DMS114 treated with DMSO at 0.1 percent for 48 hours (cell line): ENCODE measurements at regions not wholly inside any gene's neighbourhood (a gene's known extent, or its start where the extent isn't known, plus 50 kb on each side); places are given as distances from the start of the nearest gene placed in this dataset.

Experiments used
- DNase-seq: peaks from one replicate; lab custom pipeline; 2025; ENCODE audit not compliant: unreplicated experiment; lab: John Stamatoyannopoulos, UW

DNA sequence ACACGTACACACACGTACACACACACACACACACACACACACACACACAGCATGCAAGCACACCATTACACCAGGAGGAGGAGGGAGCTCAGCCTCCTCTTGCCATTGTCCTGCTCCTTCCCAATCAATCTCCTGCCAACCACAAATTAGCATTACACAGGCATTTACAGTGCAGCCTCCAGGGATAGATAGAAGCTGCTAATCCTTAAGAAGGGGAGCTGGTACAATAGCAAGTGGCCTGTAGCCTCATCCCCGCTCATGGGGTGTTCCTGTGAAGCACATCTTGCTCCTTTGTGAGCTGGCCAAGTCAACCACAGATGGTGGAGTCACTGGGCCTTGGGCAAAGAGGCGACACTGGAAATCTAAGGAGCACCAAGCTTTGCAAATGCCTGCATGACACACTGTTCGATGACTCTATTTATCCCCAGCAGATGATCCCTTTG is 110.3 kb upstream of the PKDCC start:
- no peak for DNase-seq

DNA sequence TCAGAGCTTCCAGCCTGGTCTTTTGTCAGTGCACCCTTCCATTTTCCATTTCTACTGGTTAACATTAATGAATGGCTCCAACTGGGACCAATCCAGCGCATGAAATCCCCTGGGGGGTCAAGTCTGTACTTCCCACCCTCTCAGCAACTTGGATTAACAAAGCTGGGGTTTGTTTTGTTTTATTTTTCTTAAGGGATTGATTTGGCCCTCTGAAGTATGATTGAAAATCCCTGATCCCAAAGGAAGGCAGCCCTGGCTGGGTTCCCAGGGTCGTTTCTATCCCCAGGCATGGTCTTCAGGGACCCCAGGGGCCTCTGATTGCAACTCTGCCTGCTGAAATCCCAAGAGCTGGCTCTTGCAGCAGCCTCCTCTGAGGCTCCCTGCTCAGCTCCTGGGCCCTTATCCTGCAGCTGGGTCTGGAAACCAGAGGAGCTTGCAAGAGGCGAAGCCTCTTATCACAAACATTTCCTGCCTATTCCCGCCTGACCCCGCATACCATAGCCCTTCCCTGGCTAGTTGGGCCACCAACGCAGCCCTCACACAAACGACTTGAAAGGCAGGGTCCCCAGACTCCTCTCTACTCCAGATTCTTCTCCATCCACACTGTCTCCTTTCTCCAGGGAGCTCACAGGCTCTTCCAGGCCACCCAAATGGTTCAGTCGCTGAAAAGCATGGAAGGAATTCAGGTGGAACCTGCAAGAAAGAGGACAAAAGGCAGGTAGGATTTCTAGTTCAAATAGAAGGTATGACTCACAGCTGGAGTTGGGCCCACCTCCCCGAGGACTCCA is 109.7 kb upstream of the PKDCC start:
- DNase-seq: no peak

DNA sequence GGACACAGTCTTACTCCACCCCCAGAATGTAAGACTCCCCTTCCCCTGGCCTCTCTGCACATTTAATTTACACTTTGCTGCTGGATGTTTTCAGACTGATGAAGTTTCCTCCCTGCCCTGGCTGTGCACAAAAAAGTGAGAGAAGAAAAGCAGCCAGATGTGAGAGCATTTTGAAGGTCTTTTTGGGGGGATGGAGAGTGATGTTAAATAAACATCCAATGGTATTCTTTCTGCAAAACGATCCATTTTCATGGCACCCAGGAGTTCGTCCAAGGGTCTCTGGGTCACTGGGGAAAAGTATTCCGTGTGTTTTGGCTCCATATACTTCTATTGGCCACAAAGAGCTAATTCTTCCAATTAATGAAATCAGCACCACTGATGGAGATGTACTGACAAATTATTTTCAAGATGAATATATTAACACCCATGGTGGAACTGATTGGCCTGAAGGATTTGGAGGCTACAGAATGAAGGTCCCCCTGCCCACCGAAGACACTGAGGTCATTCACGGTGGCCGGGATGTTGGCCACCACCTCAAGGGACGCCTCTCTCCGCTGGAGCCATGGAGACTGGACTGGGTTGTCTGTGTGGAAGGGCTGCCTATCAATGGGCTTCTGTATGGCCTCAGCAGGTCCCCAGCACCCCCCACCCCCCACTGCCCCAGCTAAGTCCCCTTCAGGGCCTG is 107.6 kb upstream of the PKDCC start:
- DNase-seq: no peak

DNA sequence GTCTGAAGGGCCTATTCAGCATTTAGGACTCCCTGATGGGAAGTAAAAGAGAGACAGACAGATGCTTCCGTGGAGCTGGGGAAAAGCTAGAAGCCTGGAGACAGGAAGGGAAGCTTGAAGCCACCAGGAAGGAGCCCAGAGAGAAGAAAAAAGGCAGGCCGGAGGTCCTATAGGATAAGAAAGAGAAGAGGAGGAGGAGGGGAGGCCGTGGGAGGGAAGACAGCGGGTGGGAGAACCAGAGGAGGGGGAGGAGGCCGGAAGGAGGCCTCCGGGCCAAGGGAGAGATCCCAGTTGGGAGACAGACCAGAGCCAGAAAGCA is 107.1 kb upstream of the PKDCC start:
- DNase-seq: no peak

DNA sequence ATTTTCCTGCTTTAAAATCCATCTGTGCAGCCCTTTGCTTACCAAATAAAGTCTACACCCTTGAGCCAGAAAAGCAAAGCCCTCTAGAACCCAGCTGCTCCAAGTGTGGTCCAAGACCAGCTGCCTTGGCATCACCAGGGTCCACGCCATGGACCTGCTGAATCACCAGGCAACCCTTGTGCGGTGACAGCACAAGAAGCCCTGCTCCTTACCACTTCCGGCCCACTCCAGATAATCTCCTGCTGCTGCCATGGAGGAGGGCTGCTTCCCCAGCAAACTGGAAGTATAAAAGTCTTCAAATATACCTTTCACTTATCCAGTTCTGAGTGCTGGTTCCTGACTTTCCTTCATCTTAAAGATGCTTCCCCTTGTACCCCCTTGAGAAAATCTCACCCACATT is 106.0 kb upstream of the PKDCC start:
- no peak for DNase-seq

DNA sequence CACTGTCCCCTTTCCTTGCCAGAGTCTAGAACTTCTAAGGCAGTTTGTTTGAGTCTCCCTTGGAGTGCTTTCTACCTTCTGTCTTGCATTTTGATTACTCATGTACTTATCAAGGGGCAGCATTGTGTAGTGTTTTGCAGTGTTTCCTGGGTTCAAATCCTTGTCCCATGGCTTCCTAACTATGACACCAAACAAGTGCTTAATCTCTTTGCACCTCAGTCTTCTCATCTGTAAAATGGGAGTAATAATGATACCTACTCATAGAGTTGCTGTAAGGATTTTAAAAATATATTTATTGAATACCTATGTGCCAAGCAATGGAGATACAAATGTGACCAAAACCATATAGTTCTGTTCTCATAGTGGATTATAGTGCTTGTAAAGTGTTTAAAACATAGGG is 105.5 kb upstream of the PKDCC start:
- DNase-seq: no peak

DNA sequence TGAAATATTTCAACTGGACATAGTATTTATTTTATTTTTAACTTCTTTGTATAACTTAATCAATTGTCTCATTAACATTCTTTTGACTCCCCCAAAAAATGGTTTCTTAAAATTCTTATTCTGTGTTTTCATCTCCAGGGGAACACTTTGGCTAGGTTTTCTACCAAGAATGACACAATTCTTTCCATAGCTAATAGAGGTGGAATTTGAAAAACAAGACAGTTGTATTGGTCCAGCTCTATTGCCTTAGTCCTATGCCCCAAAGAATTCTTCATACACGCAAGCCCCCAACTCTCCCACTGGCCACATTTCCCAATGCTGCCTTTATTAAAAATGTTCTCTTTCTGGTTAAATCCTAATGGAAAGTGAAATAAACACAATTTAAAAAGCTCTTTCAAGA is 104.7 kb upstream of the PKDCC start:
- no peak for DNase-seq

DNA sequence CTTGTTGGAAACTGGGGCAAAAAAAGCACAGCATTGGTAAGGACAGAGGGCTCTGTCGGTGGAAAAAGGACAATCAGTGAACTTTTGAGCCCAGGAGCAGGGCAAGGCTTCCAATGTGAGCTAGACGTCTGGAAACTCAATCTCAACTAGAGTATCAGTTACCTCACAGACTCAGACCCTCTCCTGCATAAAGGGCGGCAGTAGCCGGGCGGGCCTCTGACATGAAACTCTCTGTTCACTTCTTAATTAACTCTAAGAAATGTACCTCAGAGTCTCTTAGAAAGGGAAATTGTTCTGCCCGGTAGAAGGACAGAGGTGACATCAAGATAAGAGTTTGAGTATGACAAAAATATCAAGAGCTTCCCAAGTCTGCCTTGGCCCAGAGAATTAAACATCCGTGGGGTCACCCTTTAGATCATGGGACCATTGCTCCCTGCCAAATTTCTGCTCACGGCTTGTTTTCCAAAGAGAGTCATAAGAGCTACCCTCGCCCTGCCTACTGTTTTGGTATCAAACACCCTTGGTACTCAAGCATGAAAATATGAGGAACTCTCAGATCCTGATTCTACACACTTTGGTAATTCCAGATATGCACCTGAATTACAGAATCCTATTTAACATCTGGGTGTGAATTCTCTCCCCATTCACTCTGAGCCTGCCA is 103.5 kb upstream of the PKDCC start:
- no peak for DNase-seq

DNA sequence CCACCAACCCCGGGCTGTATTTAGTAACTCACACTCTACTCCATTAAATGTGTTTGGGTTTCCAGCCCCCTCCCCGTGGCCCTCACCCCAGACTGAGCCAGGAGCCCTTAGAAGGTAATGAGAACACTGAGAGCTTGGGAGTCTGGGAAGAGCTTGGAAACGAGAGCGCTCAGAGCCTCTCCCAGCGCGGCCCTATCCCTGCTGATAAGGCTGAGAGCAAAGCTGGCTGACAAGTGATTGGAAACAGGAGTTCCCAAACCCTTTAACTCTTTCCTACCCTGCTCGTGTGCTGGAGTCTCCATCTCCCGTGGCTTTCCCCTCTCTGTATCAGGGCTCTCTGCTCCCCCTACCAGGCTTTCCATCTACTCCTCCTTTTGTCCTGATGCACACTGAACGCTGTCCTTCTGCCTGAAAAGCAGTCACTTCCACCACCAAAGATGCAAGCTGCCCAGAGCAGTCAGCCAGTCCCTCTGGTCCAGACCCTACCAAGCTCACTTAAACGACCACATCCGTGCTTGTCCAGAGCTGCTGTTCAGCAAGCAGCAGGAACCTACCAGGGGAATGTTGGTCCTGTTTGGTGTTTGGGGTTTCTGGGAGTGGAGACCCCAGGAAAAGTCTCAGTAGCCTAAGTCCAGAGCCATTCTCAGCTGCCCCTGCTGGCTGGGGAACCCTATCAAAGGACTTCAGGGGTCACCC is 100.0 kb upstream of the PKDCC start:
- DNase-seq: no peak

DNA sequence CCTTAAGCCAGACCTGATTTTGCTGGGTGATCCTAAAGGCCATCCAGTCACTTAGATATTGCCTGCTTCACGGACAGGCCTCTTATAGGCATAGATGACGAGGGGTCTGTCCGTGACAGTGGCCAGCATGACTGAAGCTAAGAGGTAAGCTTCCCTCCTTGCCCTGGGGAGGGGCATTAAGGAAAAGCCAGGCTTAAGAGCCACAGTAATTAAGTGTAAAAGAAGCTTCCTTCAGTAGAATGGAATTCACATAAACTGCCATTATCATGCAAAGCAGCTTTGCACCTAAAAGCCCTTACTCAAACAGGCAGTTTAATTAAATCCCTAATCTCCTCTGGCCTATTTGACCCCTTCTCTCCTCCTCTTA is 99.4 kb upstream of the PKDCC start:
- DNase-seq: no peak

DNA sequence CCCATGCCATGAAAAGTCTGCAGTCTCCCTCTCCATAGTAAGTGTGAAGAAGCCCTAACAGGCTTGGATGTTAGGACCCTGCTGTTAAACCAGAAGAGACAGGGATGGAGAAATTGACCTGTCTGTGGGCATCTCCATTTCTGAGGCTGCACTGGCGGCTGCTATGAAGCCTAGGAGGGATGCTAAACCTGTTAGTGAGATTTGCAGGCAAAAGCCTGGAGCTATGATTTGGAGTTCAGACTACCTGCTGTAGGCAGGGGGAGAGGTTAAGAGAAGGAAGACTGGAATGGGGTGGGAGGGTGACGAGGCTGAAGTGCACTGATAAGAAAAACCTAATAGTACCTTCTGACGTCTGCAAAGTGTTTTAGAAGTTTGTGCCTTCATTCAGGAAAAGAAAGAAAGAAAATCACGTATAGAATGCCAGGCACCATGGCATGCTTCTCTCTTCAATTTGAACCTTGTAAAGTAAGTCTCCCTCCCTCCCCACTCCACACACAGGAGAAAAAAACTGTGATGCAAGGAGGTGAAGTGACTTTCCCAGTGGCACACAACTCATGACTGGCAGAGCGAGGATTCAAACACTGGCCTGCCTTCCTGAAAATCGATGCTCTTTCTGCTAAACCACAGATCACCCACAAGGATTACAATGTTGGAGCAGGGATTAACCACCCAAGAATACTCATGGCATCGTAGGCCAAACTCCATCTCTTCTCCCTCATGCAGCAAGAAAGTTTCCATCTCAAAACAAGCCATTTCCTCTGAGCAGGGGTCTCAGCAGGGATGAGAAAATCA is 98.5 kb upstream of the PKDCC start:
- no peak for DNase-seq

DNA sequence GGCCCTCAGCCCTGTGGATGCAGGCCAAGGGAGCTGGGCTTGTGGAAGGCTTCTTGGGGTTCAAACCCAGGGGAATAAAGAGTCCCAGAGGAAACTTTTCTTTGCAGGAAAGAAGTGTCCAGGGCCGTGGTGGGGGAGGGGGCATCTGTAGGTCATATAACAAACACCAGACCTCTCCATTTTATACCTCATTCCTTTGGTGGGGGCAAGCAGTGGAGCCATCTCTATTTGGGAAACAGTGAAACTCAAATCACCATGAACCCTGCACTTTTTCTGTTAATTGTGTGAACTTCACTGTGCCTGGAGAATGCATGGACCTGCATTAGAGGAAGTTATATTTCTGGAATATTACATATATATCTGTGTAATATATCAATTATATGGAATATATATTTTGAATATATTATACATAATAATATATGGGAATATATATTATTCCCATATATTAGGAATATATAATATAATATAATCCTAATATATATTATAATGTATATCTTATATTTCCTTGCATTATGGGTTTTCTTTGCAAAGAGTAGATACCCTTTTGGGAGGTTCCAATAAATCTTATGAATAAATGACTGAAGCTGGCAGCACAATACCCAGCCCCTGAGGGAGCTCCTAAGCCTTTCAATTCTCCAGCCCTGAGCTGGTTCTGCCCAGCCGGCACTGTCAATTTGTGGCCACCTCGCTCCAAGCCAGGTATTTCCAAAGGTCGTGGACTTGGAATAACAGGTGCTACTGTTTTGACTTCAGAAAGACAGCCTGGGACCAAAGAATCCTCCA is 97.7 kb upstream of the PKDCC start:
- no peak for DNase-seq

DNA sequence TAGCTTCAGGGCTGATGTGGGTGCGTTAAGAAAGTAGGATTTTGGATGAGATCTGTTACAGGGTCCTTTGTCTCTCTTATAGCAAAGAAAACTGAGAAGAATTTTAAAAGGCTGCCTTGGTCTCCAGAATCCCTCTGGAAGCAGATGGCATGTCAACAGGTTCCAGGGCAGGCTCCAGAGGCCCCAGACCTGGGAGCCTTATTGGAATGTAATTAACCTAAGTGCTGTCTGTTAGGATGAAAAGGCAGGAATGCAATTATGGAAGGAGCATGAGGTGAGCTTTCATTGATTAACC is 97.2 kb upstream of the PKDCC start:
- no peak for DNase-seq

DNA sequence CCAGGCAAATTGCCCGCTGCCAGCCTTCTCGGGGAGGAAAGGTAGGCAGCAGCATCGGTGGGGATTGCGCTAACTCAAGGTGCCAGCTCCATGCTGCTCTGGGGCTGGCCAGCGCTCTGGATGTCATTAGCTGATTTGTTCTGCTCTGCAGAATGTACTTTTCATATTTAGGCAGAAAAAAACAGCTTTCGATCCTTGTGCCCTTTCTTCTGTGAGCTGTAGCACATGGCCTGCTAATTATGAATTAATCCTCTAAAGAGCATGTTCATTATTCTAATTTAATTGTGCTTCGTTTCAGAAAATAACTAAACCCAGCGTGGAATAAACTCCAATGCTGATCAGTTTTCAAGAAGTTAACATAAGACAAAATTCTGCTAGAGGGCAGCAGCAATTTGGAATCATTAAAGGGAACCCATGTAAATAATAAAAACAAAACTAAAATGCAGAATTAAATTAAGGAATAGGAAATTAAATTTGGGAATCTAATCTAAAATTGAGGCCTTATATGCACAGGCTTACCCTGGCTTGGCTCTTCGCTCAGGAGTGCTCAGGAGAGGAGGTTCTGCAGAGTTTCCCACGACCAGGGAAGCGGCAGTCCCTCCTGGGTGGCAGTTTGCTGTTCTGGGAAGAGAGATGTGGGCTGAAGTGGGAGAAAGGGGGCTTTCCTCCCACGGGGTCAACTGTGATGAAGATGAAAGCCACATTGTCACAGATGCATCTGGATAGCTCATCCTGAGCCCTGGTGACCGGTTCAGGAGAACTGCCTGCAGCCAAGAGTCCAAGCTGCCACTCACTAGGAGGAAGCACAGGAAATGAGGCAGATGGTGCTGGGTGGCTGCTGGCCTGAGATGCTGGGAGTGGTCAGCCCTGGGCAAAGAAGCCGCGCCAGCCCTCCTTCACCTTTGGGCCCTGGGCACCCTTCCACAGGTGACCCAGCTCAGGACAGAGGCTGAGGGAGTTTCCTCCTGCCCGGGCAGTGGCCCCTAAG is 93.2 kb upstream of the PKDCC start:
- no peak for DNase-seq

DNA sequence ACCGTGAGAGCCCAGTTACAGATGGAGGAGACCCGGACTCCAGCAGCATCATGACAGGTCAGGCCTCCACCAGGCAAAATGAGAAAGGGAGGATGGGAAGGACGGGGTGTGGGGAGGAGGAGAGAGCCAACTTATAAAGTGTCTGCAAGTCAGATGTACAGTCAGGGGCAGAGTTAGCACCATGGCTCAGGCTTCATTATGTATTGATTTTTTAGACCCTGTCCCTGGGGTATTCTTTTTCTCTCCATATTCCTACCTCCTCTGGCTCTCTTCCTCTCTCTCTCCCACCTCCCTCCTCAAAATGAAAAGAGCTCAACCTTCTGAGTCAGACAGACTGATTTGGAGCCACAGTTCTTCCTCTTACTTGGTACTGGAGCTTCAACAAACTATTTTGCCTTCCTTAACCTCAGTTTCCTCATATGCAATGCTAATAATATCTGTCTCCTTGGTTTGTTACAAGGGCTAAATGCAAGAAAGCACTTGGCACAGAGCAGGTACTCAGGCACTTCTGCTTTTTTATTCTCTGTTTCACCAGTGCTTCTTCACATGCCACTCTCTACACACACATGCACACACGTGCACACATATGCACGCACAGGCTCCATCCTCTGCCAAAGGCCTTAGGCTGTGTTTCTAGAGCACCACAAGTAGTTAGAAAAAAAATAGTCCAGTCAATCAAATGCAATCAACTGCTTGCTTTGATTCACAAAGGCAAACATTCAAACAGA is 92.3 kb upstream of the PKDCC start:
- DNase-seq: no peak

DNA sequence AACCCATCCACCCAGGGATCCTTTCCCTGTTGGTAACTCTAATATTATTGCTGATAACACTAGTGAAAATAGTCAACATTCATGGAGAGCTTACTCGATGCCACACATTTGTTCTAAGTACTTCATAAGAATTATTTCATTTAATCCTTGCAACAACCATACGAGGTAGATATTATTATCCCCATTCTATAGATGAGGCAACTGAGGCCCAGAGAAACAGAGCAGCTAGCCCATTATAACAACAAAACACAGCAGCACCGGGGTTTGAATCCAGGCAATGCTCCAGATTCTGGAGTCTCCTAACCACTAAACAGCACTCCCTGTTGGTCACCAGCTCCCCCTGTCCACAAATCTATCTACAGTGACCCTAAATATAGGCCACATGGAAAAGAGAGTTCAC is 90.4 kb upstream of the PKDCC start:
- no peak for DNase-seq

DNA sequence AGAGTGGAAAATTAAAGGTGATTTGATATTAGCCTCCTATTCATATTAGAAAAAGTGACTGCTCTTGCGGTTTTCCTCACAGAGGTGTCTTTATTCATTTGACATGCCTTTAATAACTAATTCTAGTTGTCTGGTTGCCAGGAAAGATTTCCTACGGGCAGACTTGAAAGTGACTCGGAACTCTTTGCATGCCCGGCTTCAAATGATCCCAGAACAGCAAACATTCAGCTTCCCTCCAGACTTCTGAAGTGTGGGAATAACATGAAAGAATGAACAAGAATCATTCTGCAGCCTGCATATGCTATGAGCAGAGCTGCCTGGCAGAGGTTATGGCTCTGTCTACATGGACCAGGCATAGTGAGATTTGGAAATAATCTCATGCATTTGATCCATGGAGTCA is 89.6 kb upstream of the PKDCC start:
- no peak for DNase-seq

DNA sequence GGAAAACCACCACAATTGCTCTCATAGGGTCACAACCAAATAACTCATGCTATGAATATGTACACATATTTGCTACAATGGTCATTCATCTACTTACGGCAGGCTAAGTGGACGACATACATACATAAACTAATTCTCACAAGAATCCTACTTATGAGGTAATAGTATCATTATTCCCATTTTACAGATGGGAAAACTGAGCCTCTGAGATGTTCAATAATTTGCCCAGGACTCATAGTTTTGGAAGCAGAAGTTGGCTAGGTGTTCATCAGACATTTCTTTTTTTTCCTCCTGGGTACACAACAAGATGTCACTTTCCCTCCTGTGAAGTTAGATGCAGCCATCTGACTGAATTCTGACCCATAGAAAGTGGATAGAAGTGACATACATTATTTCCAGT is 89.0 kb upstream of the PKDCC start:
- no peak for DNase-seq

DNA sequence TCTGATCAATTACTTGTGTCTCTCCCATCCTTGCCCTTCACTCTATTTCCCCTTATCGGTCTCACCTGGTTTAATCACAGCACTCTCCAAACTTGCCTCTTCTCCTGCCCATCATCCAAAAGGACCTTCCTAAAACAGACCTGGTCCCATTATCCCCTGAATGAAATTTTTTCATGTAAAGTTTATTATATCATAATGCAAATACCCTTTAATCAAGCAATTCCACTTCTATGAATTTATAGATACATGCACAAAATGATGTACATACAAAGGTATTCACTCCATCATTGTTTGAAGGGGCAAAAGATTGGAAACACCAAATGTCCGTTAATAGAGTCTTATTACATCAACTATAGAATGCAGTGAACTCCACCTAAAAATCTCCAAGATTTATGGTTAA is 88.1 kb upstream of the PKDCC start:
- no peak for DNase-seq
